Daoy (cell line): ENCODE measurements at regions not wholly inside any gene's neighbourhood (a gene's known extent, or its start where the extent isn't known, plus 50 kb on each side); places are given as distances from the start of the nearest gene placed in this dataset.

Source experiments
- DNase-seq: peaks from one replicate; pipeline ENCODE4 v3.0.0-alpha.2; 2015; ENCODE audit warnings: low read depth

DNA sequence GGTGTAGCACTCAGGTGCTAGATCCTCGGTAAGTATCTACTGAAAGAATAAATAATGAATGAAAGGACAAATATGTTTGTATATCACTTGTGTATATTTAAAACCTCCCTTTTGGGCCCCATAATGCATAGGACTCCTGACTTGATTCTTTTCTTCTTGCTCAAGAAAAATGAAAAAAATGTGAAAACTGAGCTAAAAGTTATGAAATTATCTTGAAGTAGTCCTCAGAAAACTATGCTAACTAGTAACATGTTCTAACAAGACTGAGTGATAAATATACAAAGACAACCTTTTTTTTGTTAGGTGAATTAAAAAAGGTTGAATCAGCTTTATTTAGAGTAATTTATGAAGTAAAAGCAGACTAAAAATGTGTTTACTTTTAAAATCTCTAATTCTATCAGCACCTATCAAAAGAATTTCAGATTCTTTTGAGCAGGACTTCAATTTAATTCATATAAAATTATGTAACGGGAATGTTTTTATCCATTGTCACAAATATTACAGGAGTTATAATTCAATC, 247.8 kb upstream of the JAG1 start:
- no peak for DNase-seq

DNA sequence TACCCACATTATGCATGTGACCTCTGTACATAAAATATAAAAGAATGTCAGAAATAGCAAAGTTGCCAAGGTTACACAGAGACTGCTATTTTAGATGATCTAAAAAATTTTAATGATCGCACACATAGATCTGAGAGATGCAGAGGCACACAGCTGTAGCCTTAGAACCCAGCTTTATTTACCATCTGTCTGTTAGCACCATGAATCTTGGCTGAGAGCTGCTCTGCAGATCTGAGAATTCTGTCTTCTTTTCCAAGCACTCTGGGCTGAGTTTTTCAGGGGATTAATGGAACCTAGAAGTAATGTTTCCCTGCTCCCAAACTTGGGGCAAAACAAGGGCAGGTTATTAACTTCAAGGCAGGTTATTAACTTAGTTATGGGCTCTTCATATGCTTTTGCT, 248.7 kb upstream of the JAG1 start:
- DNase-seq: no peak

DNA sequence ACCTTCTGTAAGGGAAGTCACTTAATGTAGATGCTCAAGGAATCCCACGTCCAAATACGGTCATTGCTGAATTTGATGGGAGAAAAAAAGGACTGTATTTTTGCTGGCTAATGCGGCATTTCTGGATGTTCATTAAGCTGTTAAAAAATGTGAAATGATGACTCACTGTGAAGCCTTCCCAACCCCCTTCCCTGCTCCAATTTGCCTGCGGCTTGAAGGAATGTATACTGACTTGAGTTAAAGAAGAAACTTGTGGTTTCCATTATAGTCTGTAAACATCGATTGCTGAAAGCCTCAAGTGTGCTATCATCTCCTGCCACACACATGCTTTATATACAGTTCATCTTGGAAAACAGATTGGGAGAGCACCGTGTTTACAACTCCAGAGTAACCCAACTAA, 249.1 kb upstream of the JAG1 start:
- peak; percentile 83 for DNase-seq

DNA sequence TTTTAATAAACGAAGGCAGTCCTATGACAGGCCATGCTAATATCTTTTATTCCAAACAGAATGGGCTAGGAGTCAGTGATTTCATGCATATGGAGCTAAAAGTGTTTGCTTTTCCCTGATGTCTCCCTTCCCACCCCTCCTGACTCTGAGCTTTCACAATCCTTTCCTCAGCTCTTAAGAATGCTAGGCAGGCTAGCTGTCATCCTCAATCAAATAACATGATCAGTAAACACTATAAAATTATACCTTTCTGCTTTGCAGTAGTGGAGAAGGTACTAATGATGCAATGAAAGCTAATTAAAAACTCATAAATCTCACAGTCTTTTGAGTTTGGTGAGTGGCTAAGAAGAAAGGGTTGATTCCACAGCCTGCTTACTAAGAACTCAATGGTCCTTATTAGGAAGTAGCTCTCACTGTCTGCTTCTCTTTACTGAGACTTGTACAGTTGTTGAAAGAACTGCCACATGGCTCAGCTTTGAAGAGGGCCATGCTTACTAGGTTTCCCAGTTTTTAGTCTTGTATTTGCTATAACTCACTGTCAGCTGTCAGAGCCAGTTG, 250.9 kb upstream of the JAG1 start:
- peak; percentile 49 for DNase-seq

DNA sequence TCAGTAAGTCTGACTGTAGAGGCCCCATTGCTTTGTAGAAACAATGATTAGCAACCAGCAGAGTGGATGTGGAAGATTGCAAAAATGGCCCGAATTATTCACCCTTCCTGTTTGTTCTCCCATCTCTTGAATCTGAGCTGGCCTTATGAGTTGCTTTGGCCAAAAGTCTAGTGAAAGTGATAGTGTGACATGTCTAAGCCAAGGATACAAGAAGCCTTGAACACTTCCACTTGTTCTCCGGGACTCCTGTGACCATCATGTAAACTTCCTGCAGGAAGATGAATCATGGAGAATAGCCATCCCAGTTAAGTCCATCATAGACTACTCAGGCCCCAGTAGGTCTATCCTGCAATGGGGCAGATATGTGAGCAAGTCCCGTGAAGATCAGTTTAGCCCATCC, 252.0 kb upstream of the JAG1 start:
- no peak for DNase-seq

DNA sequence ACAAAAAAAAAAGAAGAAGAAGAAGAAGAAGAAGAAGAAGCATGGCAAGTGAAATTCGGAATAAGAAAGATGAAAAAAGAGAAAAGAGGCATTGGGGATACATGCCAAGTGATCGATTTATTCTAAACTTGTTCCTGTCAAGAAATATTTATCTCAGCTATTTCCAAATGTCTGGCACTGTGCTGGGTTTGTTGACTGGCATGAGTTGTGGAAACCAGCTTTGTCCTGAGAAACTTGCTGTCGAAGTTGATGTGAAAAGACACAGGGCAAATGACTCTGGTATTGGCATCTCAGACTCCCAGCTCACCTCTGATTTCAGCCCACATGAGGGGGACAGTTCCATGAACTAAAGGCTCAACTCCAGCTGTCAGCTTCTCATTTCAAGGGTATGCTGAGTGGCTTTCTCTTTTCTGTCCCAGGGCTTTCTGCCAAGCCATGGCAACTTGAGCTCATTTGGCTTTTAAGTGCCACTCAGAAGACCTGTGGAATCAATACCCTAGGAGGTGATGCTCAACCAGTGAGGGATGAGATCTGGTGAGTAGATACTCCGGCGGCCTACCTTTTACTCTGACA, 253.3 kb upstream of the JAG1 start:
- DNase-seq: peak; percentile 22

DNA sequence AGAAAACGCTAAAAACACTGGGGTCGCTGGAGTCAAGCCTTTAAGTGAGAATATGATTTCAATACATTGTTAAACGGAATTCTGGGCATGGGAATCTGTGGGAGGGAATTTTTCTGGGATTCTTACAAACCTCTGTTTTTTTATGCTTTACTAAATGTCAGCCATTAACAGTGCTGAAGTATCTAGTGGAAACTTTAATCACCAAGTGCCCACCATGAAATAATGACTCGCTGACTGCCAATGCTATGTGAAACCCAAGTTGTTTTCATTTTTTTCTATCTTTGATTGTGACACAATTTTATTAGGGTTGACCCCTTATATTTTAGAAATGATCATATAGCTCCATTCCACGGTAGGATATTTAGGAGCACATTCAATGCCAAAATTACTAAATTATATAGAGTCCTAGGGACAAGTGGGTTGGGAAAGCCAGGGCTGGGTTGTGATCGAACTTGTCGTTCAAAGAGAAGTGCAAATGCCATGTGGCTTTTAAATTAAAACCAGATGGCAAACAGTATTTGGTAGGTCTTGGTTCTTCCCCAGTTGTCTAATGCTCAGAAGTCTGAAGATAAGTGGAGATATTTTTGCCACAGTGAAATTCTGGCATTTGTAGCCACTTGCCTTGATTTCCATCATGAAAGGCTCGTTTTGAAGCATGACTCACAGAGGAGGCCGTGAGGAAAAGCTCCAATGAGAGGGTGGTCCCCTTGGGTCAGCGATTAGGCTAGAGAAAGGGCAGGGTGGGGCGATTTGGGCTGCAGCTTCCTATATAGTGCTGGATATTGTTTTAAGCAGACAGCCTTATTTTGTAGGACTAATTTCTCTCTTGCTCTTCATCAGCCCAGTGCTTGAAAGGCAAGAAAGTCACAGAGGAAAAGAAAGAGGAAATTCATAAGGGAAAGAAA, 254.4 kb upstream of the JAG1 start:
- peak; percentile 57 for DNase-seq

DNA sequence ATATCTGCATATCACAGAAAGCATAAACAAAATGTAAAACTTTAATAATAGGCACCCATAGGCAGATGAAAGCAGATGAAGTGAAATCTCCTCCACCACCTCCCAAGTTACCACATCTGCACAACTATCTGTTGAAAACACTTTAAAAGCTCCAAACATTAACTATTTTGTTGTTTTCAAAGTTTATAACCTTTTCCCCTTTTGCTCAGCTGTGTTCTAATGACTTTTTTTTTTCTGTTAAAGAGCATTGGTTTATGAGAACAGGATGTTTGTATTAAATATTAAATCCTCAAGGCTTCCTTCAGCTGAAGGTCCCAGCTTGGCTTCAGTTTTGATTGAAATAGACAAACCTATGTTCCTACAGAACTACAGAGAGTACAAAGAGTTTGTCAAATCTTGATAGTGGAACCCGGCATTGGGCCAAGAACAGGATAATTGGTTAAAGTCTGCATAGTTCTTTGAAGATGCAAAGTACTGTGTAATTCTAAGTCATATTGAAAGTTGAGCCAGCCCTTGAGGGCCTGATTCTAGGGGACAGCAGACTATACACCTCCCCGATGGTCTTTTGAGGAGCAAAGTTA, 255.1 kb upstream of the JAG1 start:
- no peak for DNase-seq

DNA sequence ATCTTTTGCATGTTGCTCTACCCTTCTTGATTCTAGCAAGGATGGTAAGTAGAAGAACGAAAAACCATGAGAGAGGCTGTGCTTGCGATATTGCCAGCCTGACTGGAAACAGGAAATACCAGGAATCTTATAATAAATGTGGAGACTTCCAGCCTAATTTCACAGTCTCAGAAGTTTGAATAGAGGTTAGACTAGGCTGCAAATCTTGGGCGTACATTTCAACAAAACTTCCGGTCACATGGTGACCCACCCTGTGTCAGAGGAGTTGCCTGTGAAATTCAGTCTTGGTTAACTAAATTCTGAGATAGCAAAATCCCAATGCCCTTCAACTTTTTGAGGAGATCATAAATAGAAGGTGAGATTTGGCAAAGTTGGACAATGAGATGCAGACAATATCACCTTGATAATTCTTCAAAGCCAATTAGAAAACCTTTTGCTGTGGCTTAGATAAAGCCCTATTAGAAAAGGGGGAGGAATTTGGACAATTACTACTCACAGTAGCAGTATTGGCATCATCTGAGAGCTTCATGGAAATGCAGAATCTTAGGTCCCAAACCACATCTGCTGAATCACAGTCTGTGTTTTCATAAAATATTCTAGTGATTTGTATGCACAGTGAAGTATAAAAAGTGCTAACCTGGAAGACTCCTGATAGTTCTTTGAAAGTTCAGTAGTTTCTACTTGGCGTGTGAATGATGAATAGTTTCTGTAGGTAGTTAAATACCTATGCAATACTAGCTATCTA, 262.0 kb upstream of the JAG1 start:
- no peak for DNase-seq

DNA sequence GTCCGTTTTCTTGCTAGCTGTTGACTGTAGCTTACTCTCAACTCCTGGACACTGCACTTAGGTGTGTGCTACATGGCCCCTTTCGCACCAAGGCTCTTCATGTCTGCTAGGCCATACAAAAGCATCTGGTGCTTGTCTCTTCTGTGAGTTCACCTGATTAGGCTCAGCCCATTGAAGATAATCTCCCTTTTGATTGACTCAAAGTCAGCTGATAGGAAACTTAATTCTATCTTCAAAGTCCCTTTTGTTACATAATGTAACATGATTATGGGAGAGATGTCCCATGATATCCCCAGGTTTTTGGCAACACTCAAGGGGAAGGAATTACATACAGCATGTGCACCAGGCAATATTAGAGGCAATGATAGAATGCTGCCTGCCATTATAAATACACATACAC, 263.0 kb upstream of the JAG1 start:
- DNase-seq: no peak

DNA sequence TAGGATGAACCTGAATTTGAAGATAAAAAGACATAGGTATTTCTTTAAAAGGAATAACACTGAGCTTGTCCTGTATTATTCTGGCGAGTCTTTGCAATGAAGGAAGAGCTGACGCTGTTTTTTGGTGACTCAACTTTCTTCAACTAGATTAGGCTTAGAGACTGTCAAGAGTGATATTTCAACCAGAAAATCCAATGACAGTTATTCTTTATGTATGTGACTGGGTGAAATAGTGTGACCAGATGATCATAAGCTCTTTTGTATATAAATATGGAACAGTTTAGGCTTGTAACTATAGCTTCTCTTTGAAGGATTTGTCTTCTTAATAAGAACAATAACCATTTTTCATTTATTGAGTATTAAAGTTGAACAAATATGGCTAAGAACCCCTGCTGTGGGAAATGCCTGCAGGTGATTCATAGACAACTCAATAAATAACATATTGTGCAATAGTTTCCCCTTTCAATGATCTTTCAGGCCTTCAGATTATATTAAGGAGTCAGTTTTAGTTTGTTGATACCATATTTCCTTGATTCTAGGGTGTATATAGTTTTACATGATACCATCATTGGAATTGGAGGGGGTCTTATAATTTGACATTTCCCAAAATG, 265.6 kb upstream of the JAG1 start:
- DNase-seq: no peak

DNA sequence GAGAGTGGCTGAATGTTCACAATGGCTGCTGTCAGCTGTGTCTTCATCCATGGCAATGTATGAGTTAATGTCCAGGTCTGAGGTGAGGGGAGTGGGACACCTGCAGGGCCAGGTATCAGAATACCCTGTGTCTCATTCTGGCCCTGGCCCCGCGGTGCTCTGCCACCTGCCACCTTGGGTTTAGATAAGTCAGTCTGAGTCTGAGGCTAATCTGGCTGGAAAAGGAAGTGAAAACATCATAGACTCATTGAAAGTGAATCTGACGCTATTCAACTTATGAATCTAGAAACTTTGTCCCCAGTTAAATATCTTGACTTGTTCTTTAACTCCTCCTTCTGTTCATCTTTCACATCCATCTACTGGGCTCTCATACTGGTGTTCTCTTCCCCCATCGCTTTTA, 267.1 kb upstream of the JAG1 start:
- DNase-seq: no peak

DNA sequence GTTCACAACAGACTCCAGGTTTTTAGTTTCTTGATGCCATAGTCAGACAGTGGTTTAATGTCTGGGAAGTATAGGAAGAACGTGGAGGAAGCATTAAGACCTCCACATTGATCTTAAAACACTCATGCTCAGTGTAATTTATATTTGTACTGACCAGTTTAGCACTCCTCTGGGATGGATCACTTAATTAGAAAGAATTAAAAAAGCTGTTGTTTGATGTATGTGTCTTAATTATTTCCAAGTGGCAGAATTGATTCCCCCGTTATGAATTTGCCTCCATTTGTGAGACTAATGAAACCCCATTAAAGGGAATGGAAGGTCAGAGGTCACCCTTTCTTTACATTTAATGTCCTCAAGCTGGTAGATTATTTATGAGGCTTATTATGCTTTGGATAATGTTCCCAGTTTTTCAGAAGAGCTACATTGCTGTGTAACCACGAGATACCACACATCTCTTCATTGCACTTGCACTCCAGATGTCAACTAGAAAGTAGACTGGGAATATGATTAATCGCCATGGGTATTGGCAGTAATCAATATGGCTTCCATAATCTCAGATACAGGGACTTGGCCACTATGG, 270.0 kb upstream of the JAG1 start:
- DNase-seq: no peak

DNA sequence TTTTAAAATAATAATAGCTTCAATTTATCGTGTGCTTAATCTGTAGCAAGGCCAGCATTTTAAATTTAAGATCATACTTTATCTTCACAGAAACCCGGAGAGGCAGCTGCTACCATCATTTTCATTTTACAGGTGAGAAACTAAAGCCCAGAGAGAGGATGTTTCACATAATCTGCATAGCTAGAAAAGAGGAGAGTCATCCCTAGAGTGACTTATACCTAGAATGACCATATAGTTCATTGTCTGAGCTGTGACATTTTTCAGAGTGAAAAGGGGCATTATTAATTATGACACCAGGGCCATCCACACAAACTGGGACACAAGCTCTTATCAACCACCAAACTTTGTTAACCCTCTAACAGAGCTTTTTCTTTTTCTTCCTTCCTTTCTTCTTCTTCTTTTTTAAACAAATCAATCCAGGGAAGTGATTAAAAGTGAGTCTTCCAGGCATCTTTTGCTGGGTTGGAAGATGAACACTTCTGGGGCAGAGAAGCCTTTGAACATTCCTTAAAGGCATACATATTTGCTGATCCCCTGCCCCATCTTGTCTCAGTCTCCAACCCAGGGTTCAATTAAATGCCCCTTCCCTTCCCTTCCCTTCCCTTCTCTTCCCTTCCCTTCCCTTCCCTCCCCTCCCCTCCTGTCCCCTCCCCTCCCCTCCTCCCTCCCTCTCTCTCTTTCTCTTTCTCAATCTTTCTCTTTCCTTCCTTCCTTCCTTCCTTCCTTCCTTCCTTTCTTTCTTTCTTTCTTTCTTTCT, 272.5 kb upstream of the JAG1 start:
- DNase-seq: no peak

DNA sequence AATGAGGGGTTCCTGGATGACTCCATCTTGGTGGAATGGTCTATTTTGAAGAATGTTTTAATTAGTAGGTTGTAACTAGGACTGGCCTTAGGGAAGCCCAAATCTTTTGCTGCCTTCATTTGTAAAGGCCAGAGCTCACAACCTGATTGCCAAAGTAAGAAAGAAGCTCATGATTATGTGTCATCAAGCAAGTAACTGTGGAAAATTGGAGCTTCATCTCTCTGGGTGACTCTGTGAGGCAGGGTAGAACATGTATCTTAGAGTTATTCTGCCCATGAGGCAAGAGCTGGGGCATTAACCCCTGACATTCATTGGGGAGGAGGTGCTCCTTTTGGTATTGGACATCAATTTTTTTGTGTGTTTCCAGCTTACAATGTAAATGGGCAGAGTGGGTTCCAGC, 273.9 kb upstream of the JAG1 start:
- DNase-seq: no peak

DNA sequence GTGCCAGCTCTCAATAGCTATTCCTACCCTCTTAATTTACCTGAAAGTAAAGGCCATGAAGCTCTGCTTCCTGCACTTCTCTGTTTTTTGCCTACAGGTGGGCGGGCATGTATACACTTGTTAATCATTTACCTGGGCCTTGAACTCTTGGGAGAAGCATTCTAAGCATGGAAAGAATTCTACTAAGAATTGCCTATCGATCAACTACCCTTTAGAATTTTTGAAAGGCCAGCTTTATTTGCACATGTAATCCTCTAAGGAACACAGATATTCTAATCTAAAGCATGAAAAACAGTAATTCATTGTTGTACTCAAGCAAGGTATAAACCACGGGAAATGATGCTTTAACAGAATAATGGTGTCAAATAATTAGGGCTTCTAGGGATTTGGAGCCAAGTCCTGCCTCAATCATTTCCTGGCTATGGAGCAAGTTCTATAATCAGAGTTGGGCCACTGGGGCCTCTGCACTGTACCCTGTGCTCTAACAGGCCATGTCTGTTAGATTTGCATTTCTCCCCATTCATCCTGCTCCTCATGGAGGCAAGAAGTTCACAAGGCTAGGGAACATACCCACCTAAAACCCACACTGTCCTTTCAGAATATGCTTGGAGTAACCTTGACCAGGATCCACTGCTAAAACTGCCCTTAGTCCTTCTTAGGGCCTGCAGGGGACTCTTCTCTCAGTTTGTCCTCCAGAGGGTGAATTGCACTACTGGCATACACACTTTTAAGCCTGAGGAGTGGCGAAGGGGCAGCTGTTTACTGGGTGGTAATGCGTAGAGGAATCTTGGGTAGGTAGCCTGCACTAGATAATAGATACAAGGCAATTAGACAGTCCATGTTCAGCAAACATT, 276.4 kb upstream of the JAG1 start:
- DNase-seq: no peak

DNA sequence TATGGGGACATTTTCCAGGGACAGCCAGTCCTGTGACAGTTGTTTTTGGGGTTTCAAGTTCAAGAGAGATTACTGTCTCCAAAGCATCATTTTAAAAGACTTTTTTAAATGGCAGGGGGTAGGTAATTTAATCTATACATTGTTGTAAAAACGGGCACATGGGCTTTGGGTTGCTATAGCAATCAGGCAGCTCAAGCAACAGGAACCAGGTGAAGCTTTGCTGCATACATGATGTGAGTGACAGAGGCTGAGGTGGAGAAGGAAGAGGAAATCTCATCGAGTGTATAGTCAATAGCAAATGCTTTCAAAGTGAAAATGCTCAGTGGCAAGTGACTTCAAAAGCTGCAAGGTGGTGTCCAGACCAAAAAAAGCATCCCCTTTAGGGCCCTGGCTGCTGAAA, 277.4 kb upstream of the JAG1 start:
- DNase-seq: no peak

DNA sequence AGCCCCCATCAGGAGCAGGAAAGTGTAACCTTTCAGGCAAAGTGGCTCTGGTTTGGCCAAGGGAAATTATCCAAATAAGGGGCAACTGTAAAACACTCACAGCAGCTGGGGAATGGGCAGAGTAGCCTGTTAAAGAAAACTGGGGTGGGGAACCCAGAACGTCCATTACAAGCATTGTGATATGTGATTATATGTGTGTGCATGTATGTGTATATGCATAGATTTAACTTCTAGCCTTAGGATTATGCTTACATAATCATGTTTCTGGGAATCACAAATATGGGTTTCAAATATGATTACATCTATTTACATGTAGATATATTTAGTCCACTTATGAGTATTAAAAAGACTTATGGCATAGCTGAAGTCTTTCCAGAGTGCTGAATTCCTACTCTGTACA, 278.1 kb upstream of the JAG1 start:
- DNase-seq: no peak

DNA sequence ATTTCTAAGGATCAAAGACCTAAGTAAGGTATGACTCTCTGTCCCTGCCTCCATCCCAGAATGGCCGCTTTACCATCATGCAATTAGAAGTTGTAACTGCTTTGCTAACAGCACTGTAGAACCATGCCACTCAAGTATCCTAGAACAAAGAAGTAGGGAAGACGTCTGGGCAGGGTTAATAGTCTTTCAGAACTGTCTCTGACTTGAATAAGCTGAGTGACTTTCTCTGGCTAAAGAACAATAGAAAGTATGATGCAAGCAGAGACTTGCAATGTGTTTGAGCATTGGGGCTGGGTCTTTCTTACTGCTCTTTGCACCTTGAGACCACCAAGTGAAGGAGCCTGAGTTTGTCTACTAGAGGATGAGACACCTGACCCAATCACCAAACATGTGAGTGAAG, 279.6 kb upstream of the JAG1 start:
- no peak for DNase-seq
